Ishikawa (cell line): ENCODE measurements at regions not wholly inside any gene's neighbourhood (a gene's known extent, or its start where the extent isn't known, plus 50 kb on each side); places are given as distances from the start of the nearest gene placed in this dataset.

Source experiments
- CEBPB ChIP-seq: IDR thresholded peaks from 2 replicates; pipeline ENCODE4 v1.6.1; 2012
- CREB1 ChIP-seq: IDR thresholded peaks from 2 replicates; pipeline ENCODE4 v1.6.1; 2012; ENCODE audit warnings: low read depth
- EGR1 ChIP-seq: IDR thresholded peaks from 2 replicates; pipeline ENCODE4 v1.6.1; 2012
- EP300 ChIP-seq: IDR thresholded peaks from 2 replicates; pipeline ENCODE4 v1.6.1; 2012; ENCODE audit warnings: borderline replicate concordance
- FOXM1 ChIP-seq: IDR thresholded peaks from 2 replicates; pipeline ENCODE4 v1.6.1; 2012; ENCODE audit warnings: low read depth, borderline replicate concordance
- MAX ChIP-seq: IDR thresholded peaks from 2 replicates; pipeline ENCODE4 v1.6.1; 2012
- NFIC ChIP-seq: IDR thresholded peaks from 2 replicates; pipeline ENCODE4 v1.6.1; 2012
- RAD21 ChIP-seq: IDR thresholded peaks from 2 replicates; pipeline ENCODE4 v1.6.1; 2012; ENCODE audit warnings: low read depth
- REST ChIP-seq: IDR thresholded peaks from 2 replicates; pipeline ENCODE4 v1.6.1; 2012; ENCODE audit warnings: low read depth, mild to moderate bottlenecking
- TAF1 ChIP-seq: IDR thresholded peaks from 2 replicates; pipeline ENCODE4 v1.6.1; 2012; ENCODE audit warnings: low read depth, mild to moderate bottlenecking
- TCF12 ChIP-seq: IDR thresholded peaks from 2 replicates; pipeline ENCODE4 v1.6.1; 2012; ENCODE audit warnings: low read depth
- TEAD4 ChIP-seq: IDR thresholded peaks from 2 replicates; pipeline ENCODE4 v1.6.1; 2012
- USF1 ChIP-seq: IDR thresholded peaks from 2 replicates; pipeline ENCODE4 v1.6.1; 2012
- YY1 ChIP-seq: IDR thresholded peaks from 2 replicates; pipeline ENCODE4 v1.6.1; 2012; ENCODE audit warnings: low read depth
- ZBTB7A ChIP-seq: IDR thresholded peaks from 2 replicates; pipeline ENCODE4 v1.6.1; 2012; ENCODE audit warnings: low read depth

- no peak for TF ChIP-seq TEAD4
- TF ChIP-seq FOXM1: no peak
- TF ChIP-seq CEBPB: no peak
These were observed 297.3 kb upstream of the ADAMTS9 start for GRCh38 chr3:64985072-64985471.

- no peak for TF ChIP-seq MAX
- no peak for TF ChIP-seq CREB1
- TF ChIP-seq USF1: no peak
- TF ChIP-seq TCF12: no peak
- TF ChIP-seq REST: no peak
- TF ChIP-seq EGR1: no peak
- no peak for TF ChIP-seq EP300
These were observed 296.0 kb upstream of the ADAMTS9 start for GRCh38 chr3:64983583-64984359.

- TF ChIP-seq NFIC: no peak
- no peak for TF ChIP-seq EP300
- TF ChIP-seq FOXM1: no peak
- no peak for TF ChIP-seq TEAD4
- no peak for TF ChIP-seq YY1
- no peak for TF ChIP-seq RAD21
- TF ChIP-seq REST: no peak
- no peak for TF ChIP-seq TAF1
- TF ChIP-seq USF1: no peak
- TF ChIP-seq ZBTB7A: no peak
- no peak for TF ChIP-seq CEBPB
- no peak for TF ChIP-seq TCF12
- no peak for TF ChIP-seq CREB1
- no peak for TF ChIP-seq MAX
- no peak for TF ChIP-seq EGR1
These were observed 289.7 kb upstream of the ADAMTS9 start for GRCh38 chr3:64977308-64978100.

- TF ChIP-seq RAD21 (no peak), USF1 (no peak), CREB1 (no peak), EP300 (no peak), EGR1 (no peak), TEAD4 (no peak), YY1 (no peak), REST (no peak), TAF1 (no peak), CEBPB (no peak), FOXM1 (no peak), NFIC (no peak), MAX (no peak), ZBTB7A (no peak), TCF12 (no peak)
These were observed 288.7 kb upstream of the ADAMTS9 start for GRCh38 chr3:64976456-64976855.
